ENCODE measurements at regions not wholly inside any gene's neighbourhood (a gene's known extent, or its start where the extent isn't known, plus 50 kb on each side); places are given as distances from the start of the nearest gene placed in this dataset.

- dilution Hi-C loops (cut with MboI; ENCODE audit: extremely low pct_ligation_motif_present, low sequenced_read_pairs) = no loop called here
- FAIRE-seq = no peak
These were observed 244.7 kb downstream of the RBFOX3 start for GRCh38 chr17:79365836-79366770.

GRCh38 chr17:79365351-79365750 lies 245.5 kb downstream of the RBFOX3 start:
- H2AFZ ChIP-seq (ENCODE audit: control insufficient read depth, low read length) = no peak overlapping the region
- H3K36me3 ChIP-seq (ENCODE audit: control insufficient read depth in 2 of 2, extremely low read depth in 1 of 2, insufficient read depth in 2 of 2, low read length in 2 of 2) = no peaks in the 10 kb centered on the region
- H4K20me1 ChIP-seq (ENCODE audit: control insufficient read depth, extremely low read depth, insufficient read depth, low read length) = no peaks in the 10 kb centered on the region
- DNase-seq (ENCODE audit: low read depth, low spot score) (no peak), FAIRE-seq (no peak)
- no peak overlapping the region for H3K9ac ChIP-seq (ENCODE audit: control insufficient read depth, extremely low read depth, insufficient read depth, low read length)
- H3K27ac ChIP-seq (ENCODE audit: control insufficient read depth, insufficient read depth, low read length) = no peak overlapping the region
- TF ChIP-seq CTCF (optimal IDR thresholded peaks at IDR 0.05 in 1 of 3, IDR thresholded peaks at IDR 0.05 in 1 of 3, conservative IDR thresholded peaks at IDR 0.05 in 1 of 3; ENCODE audit: extremely low read depth in 1 of 3, insufficient read depth in 2 of 3, low read length in 3 of 3) = no peak
- no peak for TF ChIP-seq EZH2 (IDR thresholded peaks at IDR 0.05; ENCODE audit: low read length)
- H3K79me2 ChIP-seq (ENCODE audit: control insufficient read depth, insufficient read depth, low read length) = no peaks in the 10 kb centered on the region
- dilution Hi-C loops (cut with MboI; ENCODE audit: extremely low pct_ligation_motif_present, low sequenced_read_pairs) = no loop called here
- no peaks in the 10 kb centered on the region for H3K9me3 ChIP-seq (ENCODE audit: control insufficient read depth, low read depth, low read length)
- no peak overlapping the region for H3K4me2 ChIP-seq (ENCODE audit: control insufficient read depth, extremely low read depth, insufficient read depth, low read depth, low read length)
- no peaks in the 10 kb centered on the region for H3K4me1 ChIP-seq (ENCODE audit: control insufficient read depth, extremely low read depth, insufficient read depth, low read length)
- no peaks in the 10 kb centered on the region for H3K9me1 ChIP-seq (ENCODE audit: control insufficient read depth, extremely low read depth, insufficient read depth, low read length)
- H3K27me3 ChIP-seq (ENCODE audit: control insufficient read depth, extremely low read depth, insufficient read depth, low read length) = peaks cover 39% of the 10 kb centered on the region
- H3K4me3 ChIP-seq (ENCODE audit: control insufficient read depth in 2 of 3, extremely low read depth in 1 of 3, insufficient read depth in 2 of 3, low read depth in 1 of 3, low read length in 3 of 3) = no peak overlapping the region

More at GRCh38 chr17:79365836-79366770, 244.7 kb downstream of the RBFOX3 start:
- Histone ChIP-seq H4K20me1 (ENCODE audit: control insufficient read depth, extremely low read depth, insufficient read depth, low read length) (no peaks in the 10 kb centered on the region), H2AFZ (ENCODE audit: control insufficient read depth, low read length) (no peak overlapping the region), H3K27me3 (ENCODE audit: control insufficient read depth, extremely low read depth, insufficient read depth, low read length) (peaks cover 36% of the 10 kb centered on the region), H3K27ac (ENCODE audit: control insufficient read depth, insufficient read depth, low read length) (no peak overlapping the region), H3K4me1 (ENCODE audit: control insufficient read depth, extremely low read depth, insufficient read depth, low read length) (no peaks in the 10 kb centered on the region), H3K9me1 (ENCODE audit: control insufficient read depth, extremely low read depth, insufficient read depth, low read length) (no peaks in the 10 kb centered on the region), H3K9ac (ENCODE audit: control insufficient read depth, extremely low read depth, insufficient read depth, low read length) (no peak overlapping the region), H3K4me3 (ENCODE audit: control insufficient read depth in 2 of 3, extremely low read depth in 1 of 3, insufficient read depth in 2 of 3, low read depth in 1 of 3, low read length in 3 of 3) (no peak overlapping the region), H3K9me3 (ENCODE audit: control insufficient read depth, low read depth, low read length) (no peaks in the 10 kb centered on the region), H3K79me2 (ENCODE audit: control insufficient read depth, insufficient read depth, low read length) (no peaks in the 10 kb centered on the region), H3K4me2 (ENCODE audit: control insufficient read depth, extremely low read depth, insufficient read depth, low read depth, low read length) (no peak overlapping the region), H3K36me3 (ENCODE audit: control insufficient read depth in 2 of 2, extremely low read depth in 1 of 2, insufficient read depth in 2 of 2, low read length in 2 of 2) (no peaks in the 10 kb centered on the region)
- no peak for TF ChIP-seq CTCF (optimal IDR thresholded peaks at IDR 0.05 in 1 of 3, IDR thresholded peaks at IDR 0.05 in 1 of 3, conservative IDR thresholded peaks at IDR 0.05 in 1 of 3; ENCODE audit: extremely low read depth in 1 of 3, insufficient read depth in 2 of 3, low read length in 3 of 3)
- TF ChIP-seq EZH2 (IDR thresholded peaks at IDR 0.05; ENCODE audit: low read length) = no peak
- no peak for DNase-seq (ENCODE audit: low read depth, low spot score)

All from keratinocyte (primary cell).